GM10266 (cell line): ENCODE measurements at regions not wholly inside any gene's neighbourhood (a gene's known extent, or its start where the extent isn't known, plus 50 kb on each side); places are given as distances from the start of the nearest gene placed in this dataset.
"Not testable (repeated sequence)": the region's sequence is repeated elsewhere in the genome, so short reads cannot be mapped to it uniquely, and the experiment has no call there.

Experiments
- DNase-seq: peaks from one replicate; pipeline ENCODE4 v3.0.0; 2012; ENCODE audit errors: extremely low spot score
- CTCF ChIP-seq: IDR thresholded peaks from 2 replicates; pipeline ENCODE4 v1.5.1; 2012; ENCODE audit warnings: mild to moderate bottlenecking, low read depth; ENCODE audit not compliant: control insufficient read depth, insufficient read depth; ENCODE audit errors: missing control alignments

DNA sequence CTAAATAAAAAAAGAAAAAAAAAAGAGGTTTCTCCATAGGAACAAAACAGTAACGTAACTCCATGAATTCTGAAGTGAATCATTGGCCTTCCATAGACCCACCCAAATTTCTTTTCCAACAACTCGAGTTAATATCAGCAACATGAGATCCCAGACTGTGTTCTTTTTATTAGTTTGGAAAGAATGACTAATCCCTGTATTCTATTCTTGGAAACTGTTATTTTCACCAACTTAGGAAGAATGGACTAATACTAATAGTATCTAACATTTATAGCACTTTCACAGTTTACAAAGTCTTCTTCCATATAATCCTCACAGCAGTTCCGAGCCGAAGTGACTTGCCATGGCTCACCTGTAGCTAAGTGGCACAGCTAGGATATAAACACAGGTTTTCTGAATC, 72.7 kb upstream of the SLC4A7 start:
- no peak for DNase-seq

GRCh38 chr3:27554706-27555105, 70.5 kb upstream of the SLC4A7 start:
- TF ChIP-seq CTCF: no peak
- DNase-seq: no peak

More for the DNA sequence above, 72.7 kb upstream of the SLC4A7 start:
- no peak for TF ChIP-seq CTCF

GRCh38 chr3:27553886-27554540, 69.8 kb upstream of the SLC4A7 start:
- no peak for TF ChIP-seq CTCF

DNA sequence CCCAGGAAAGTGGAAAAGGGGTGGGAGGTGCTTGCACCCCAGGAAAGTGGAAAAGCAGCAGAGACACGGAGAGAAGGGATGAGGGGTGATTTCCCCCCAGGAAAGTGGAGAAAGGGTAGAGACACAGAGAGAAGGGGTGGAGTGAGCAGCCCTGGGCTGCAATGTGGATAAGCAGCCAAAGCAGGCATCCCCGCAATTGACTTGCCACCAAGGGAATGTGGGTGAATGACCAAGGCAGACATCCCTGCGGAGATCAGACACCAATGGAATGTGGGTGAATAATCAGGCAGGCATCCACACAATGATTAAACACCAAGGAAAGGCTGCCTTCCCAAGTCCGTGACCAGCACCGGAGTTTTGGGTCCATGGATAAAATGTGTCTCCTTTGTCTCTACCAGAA, 68.5 kb upstream of the SLC4A7 start:
- DNase-seq: not testable (repeated sequence)

More at GRCh38 chr3:27553886-27554540, 69.8 kb upstream of the SLC4A7 start:
- no peak for DNase-seq

DNA sequence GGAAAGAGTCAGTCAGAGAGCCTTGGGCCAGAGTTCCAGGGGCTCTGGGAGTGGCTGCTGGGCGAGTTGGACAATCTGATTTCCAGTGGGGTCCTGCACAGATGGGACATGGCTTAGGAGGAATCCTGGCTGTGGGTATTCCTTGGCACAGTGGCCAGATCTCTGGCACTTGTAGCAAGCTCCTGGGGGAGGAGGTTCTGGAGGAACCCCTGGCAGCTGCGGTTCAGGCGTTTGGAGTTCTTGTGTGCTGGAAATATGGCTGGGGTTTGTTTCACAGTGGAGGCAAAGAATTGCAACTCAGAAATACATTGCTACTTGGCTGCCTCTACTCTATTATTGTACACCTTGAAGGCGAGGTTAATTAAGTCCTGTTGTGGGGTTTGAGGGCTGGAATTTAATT, 67.2 kb upstream of the SLC4A7 start:
- not testable (repeated sequence) for DNase-seq

DNA sequence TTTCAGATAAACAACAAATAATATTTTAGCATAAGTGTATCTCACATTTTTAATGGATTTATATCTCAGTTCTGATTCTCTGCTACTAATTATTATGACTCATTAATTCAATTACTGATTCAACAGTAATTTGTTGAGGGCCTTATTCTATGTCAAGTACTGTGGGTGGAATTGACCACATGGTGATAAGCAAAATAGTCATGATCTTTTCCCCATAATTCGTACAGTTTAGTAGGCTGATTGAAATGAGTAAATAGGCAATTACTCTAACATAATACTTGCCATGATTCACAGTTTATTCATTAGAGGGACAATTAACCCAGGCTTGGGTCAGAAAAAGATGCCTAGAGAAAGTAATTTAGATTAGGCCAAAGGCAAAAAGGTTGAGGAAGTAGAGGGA, 60.9 kb upstream of the SLC4A7 start:
- DNase-seq: no peak
- no peak for TF ChIP-seq CTCF

DNA sequence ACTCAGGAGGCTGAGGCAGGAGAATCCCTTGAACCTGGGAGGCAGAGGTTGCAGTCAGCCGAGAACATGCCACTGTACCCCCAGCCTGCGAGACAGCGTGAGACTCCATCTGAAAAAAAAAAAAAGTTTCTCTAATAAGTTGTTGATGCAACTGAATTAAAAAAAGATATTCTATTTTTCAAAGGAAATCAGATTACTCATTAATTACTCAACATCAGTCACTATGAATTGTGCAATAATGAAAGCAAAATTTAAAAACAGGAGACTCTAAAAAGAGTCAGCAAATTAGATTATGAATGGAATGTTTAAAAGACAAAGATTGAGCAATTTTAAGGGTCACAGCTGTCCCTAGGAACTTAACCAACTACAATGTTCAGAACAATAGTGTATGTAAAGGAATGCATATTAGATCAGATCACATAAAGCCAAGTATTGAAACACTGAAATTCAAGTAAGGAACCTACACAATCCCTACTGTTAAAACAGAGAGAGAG, 60.2 kb upstream of the SLC4A7 start:
- no peak for TF ChIP-seq CTCF
- DNase-seq: no peak

DNA sequence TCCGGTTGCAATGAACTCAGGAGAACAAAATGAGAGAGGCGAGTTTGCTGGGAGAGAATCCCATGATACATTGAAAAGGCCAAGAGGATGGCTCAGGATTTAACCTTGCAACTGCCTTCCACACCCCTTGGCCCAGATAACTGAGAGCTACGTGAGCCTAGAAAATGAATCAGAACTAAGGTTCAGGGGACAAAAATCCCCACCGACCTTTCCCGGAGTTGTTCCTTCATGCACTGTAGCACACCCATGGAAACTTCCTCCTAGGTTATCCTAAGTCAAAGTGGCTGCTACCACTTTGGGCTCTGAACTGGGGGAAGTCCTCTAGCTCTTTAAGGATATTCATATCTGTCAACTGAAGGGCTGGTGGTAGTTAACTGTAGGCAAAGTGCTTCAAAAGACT, 58.3 kb upstream of the SLC4A7 start:
- no peak for DNase-seq
- no peak for TF ChIP-seq CTCF
